ENCODE measurements at regions not wholly inside any gene's neighbourhood (a gene's known extent, or its start where the extent isn't known, plus 50 kb on each side); places are given as distances from the start of the nearest gene placed in this dataset.

- Histone ChIP-seq H3K4me1 (ENCODE audit: control insufficient read depth, insufficient read depth, low read length) (no peaks in the 10 kb centered on the region), H3K27me3 (ENCODE audit: control insufficient read depth, insufficient read depth, low read length) (no peaks in the 10 kb centered on the region), H3K9me3 (ENCODE audit: control insufficient read depth, insufficient read depth, low read length) (no peaks in the 10 kb centered on the region), H3K4me3 (ENCODE audit: low read length) (no peak overlapping the region), H3K27ac (ENCODE audit: low read length) (no peak overlapping the region), H3K36me3 (ENCODE audit: control insufficient read depth, insufficient read depth, low read length) (no peaks in the 10 kb centered on the region)
- 93% methylated on average over 3 of the region's 5 CpGs for WGBS (ENCODE audit: insufficient coverage)
- no peaks in the 10 kb centered on the region for H3K36me3 Mint-ChIP-seq
- H3K4me1 Mint-ChIP-seq = no peaks in the 10 kb centered on the region
- no peak for DNase-seq
- TF ChIP-seq, protein P1, sequence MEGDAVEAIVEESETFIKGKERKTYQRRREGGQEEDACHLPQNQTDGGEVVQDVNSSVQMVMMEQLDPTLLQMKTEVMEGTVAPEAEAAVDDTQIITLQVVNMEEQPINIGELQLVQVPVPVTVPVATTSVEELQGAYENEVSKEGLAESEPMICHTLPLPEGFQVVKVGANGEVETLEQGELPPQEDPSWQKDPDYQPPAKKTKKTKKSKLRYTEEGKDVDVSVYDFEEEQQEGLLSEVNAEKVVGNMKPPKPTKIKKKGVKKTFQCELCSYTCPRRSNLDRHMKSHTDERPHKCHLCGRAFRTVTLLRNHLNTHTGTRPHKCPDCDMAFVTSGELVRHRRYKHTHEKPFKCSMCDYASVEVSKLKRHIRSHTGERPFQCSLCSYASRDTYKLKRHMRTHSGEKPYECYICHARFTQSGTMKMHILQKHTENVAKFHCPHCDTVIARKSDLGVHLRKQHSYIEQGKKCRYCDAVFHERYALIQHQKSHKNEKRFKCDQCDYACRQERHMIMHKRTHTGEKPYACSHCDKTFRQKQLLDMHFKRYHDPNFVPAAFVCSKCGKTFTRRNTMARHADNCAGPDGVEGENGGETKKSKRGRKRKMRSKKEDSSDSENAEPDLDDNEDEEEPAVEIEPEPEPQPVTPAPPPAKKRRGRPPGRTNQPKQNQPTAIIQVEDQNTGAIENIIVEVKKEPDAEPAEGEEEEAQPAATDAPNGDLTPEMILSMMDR (IDR thresholded peaks at IDR 0.05) = no peak
- H3K4me3 Mint-ChIP-seq = no peak overlapping the region
- intact Hi-C loops (cut with micrococcal nuclease) = no loop called here
- peaks cover 4 to 10% of the 10 kb centered on the region in 2 donors for H3K9me3 Mint-ChIP-seq
- no peaks in the 10 kb centered on the region for H3K27me3 Mint-ChIP-seq (ENCODE audit: low read depth in 2 of 2)
- ATAC-seq = no peak
- no peak overlapping the region for H3K27ac Mint-ChIP-seq
Observed at GRCh38 chr1:60223158-60223557, 149.6 kb upstream of the C1orf87 start.

DNA sequence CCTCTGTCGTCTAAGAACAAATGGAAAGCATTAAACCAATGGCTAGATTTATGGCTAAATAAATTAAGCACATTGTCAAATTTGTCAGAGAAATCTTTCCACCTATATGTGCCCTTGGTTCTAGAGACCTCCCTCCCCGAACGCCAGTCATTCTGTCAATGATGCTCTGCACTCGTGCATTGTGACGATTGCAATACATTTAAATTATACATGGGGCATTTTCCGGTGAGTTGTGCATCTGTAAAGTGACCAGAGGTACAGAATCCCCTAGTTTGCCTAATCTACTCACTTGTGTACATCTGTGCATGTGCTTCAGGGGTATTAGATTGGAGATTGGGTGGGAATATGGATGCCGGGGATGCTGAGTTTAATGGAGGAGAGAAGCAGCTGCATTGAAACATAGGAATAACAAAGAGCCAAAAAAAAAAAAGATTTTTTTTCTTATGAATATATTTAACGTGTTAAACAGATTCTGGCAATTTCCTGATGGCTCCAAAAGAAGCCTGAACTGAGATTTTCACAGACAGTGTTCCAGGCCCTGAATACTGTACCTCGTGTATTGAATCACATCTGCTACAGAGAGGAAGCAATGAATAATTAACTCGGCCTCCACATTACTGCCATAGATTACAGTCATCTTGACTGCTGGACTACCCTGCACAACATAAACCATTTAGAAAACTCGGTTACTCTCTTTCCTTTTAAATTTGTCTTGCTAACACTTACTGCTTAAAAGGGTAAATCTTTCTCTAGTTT, 149.0 kb upstream of the C1orf87 start:
- H3K4me1 Mint-ChIP-seq = no peaks in the 10 kb centered on the region
- WGBS (ENCODE audit: insufficient coverage) = 83% methylated on average over 9 of the region's 11 CpGs
- Histone ChIP-seq H3K36me3 (ENCODE audit: control insufficient read depth, insufficient read depth, low read length) (no peaks in the 10 kb centered on the region), H3K4me1 (ENCODE audit: control insufficient read depth, insufficient read depth, low read length) (no peaks in the 10 kb centered on the region), H3K9me3 (ENCODE audit: control insufficient read depth, insufficient read depth, low read length) (no peaks in the 10 kb centered on the region), H3K27ac (ENCODE audit: low read length) (no peak overlapping the region), H3K27me3 (ENCODE audit: control insufficient read depth, insufficient read depth, low read length) (no peaks in the 10 kb centered on the region), H3K4me3 (ENCODE audit: low read length) (no peak overlapping the region)
- ATAC-seq = no peak
- no peak for DNase-seq
- H3K27me3 Mint-ChIP-seq (ENCODE audit: low read depth in 2 of 2) = no peaks in the 10 kb centered on the region
- H3K9me3 Mint-ChIP-seq = peaks cover 4 to 10% of the 10 kb centered on the region in 2 donors
- no peaks in the 10 kb centered on the region for H3K36me3 Mint-ChIP-seq
- H3K4me3 Mint-ChIP-seq = no peak overlapping the region
- TF ChIP-seq, protein P1 (IDR thresholded peaks at IDR 0.05) = no peak
- intact Hi-C loops (cut with micrococcal nuclease) = no loop called here
- H3K27ac Mint-ChIP-seq = no peak overlapping the region

GRCh38 chr1:60213253-60213652, 139.7 kb upstream of the C1orf87 start:
- no peak for DNase-seq
- no peak overlapping the region for H3K4me3 ChIP-seq (ENCODE audit: low read length)
- WGBS (ENCODE audit: insufficient coverage) = 85% methylated on average over 5 of the region's 5 CpGs
- no peaks in the 10 kb centered on the region for H3K27me3 Mint-ChIP-seq (ENCODE audit: low read depth in 2 of 2)
- H3K36me3 ChIP-seq (ENCODE audit: control insufficient read depth, insufficient read depth, low read length) = no peaks in the 10 kb centered on the region
- TF ChIP-seq, protein P1 (IDR thresholded peaks at IDR 0.05) = no peak
- no peaks in the 10 kb centered on the region for H3K27me3 ChIP-seq (ENCODE audit: control insufficient read depth, insufficient read depth, low read length)
- H3K4me1 ChIP-seq (ENCODE audit: control insufficient read depth, insufficient read depth, low read length) = no peaks in the 10 kb centered on the region
- H3K27ac Mint-ChIP-seq = no peak overlapping the region
- H3K4me3 Mint-ChIP-seq = no peak overlapping the region
- intact Hi-C loops (cut with micrococcal nuclease) = no loop called here
- H3K27ac ChIP-seq (ENCODE audit: low read length) = no peak overlapping the region
- no peaks in the 10 kb centered on the region for H3K36me3 Mint-ChIP-seq
- H3K9me3 ChIP-seq (ENCODE audit: control insufficient read depth, insufficient read depth, low read length) = no peaks in the 10 kb centered on the region
- no peaks in the 10 kb centered on the region for H3K4me1 Mint-ChIP-seq
- no peak for ATAC-seq
- H3K9me3 Mint-ChIP-seq = peaks cover 7 to 11% of the 10 kb centered on the region in 2 donors

GRCh38 chr1:60196026-60196425, 122.5 kb upstream of the C1orf87 start:
- Mint-ChIP-seq H3K4me1 (no peaks in the 10 kb centered on the region), H3K36me3 (peaks cover 4% of the 10 kb centered on the region), H3K9me3 (peaks cover 0 to 11% of the 10 kb centered on the region in 2 donors), H3K27me3 (ENCODE audit: low read depth in 2 of 2) (no peaks in the 10 kb centered on the region), H3K27ac (no peak overlapping the region), H3K4me3 (no peak overlapping the region)
- Histone ChIP-seq H3K4me3 (ENCODE audit: low read length) (no peak overlapping the region), H3K4me1 (ENCODE audit: control insufficient read depth, insufficient read depth, low read length) (no peaks in the 10 kb centered on the region), H3K36me3 (ENCODE audit: control insufficient read depth, insufficient read depth, low read length) (no peaks in the 10 kb centered on the region), H3K27ac (ENCODE audit: low read length) (no peak overlapping the region), H3K27me3 (ENCODE audit: control insufficient read depth, insufficient read depth, low read length) (no peaks in the 10 kb centered on the region), H3K9me3 (ENCODE audit: control insufficient read depth, insufficient read depth, low read length) (no peaks in the 10 kb centered on the region)
- ATAC-seq = no peak
- WGBS (ENCODE audit: insufficient coverage) = 100% methylated on average over 1 of the region's 1 CpG
- no peak for DNase-seq
- TF ChIP-seq, protein P1 (IDR thresholded peaks at IDR 0.05) = no peak
- intact Hi-C loops (cut with micrococcal nuclease) = no loop called here
